ENCODE measurements at regions not wholly inside any gene's neighbourhood (a gene's known extent, or its start where the extent isn't known, plus 50 kb on each side); places are given as distances from the start of the nearest gene placed in this dataset.

GRCh38 chr3:30492322-30493192 lies 113.8 kb upstream of the TGFBR2 start:
- 66 to 69% methylated on average over 6 of the region's 6 CpGs for WGBS, 2 donors
- no peak for TF ChIP-seq POLR2A (IDR thresholded peaks at IDR 0.05)
- TF ChIP-seq CTCF (IDR thresholded peaks at IDR 0.05): no peak
- intact Hi-C loops (cut with DNase I; ENCODE audit: low total_unique reads): no loop called here
- H3K4me3 ChIP-seq (ENCODE audit: low read depth, poor library complexity, severe bottlenecking): no peak overlapping the region
- no peak for DNase-seq (ENCODE audit: low spot score in 2 of 2)

GRCh38 chr3:30493911-30494311 lies 112.5 kb upstream of the TGFBR2 start:
- no peak for DNase-seq (ENCODE audit: low spot score in 2 of 2)
- TF ChIP-seq CTCF (IDR thresholded peaks at IDR 0.05) (no peak), POLR2A (IDR thresholded peaks at IDR 0.05) (no peak)
- intact Hi-C loops (cut with DNase I; ENCODE audit: low total_unique reads): no loop called here
- 63 to 81% methylated on average over 2 of the region's 2 CpGs for WGBS, 2 donors
- no peak overlapping the region for H3K4me3 ChIP-seq (ENCODE audit: low read depth, poor library complexity, severe bottlenecking)

GRCh38 chr3:30495172-30496065 lies 111.0 kb upstream of the TGFBR2 start:
- intact Hi-C loops (cut with DNase I; ENCODE audit: low total_unique reads): no loop called here
- no peak for DNase-seq (ENCODE audit: low spot score in 2 of 2)
- H3K4me3 ChIP-seq (ENCODE audit: low read depth, poor library complexity, severe bottlenecking): no peak overlapping the region
- WGBS, 2 donors: 53 to 60% methylated on average over 6 of the region's 6 CpGs
- no peak for TF ChIP-seq POLR2A (IDR thresholded peaks at IDR 0.05)

GRCh38 chr3:30496066-30496966 lies 110.1 kb upstream of the TGFBR2 start:
- 52 to 53% methylated on average over 15 of the region's 15 CpGs for WGBS, 2 donors
- no peak overlapping the region for H3K4me3 ChIP-seq (ENCODE audit: low read depth, poor library complexity, severe bottlenecking)
- intact Hi-C loops (cut with DNase I; ENCODE audit: low total_unique reads): no loop called here
- peak in 1 of 2 donors; percentile 53 for DNase-seq (ENCODE audit: low spot score in 2 of 2)
- no peak for TF ChIP-seq CTCF (IDR thresholded peaks at IDR 0.05)
- no peak for TF ChIP-seq POLR2A (IDR thresholded peaks at IDR 0.05)

GRCh38 chr3:30498587-30498967 lies 107.8 kb upstream of the TGFBR2 start:
- intact Hi-C loops (cut with DNase I; ENCODE audit: low total_unique reads): no loop called here
- 95 to 97% methylated on average over 1 of the region's 1 CpG for WGBS, 2 donors
- no peak for TF ChIP-seq CTCF (IDR thresholded peaks at IDR 0.05)
- no peak for TF ChIP-seq POLR2A (IDR thresholded peaks at IDR 0.05)
- DNase-seq (ENCODE audit: low spot score in 2 of 2): no peak
- no peak overlapping the region for H3K4me3 ChIP-seq (ENCODE audit: low read depth, poor library complexity, severe bottlenecking)
